ENCODE measurements at regions not wholly inside any gene's neighbourhood (a gene's known extent, or its start where the extent isn't known, plus 50 kb on each side); places are given as distances from the start of the nearest gene placed in this dataset.
"Not testable (repeated sequence)": the region's sequence is repeated elsewhere in the genome, so short reads cannot be mapped to it uniquely, and the experiment has no call there.

- DNase-seq (ENCODE audit: low spot score): no peak
Observed at GRCh38 chr5:20370061-20370460, 382.1 kb upstream of the CDH18 start.

GRCh38 chr5:20369518-20369885 is 381.5 kb upstream of the CDH18 start:
- no peak for DNase-seq (ENCODE audit: low spot score)

GRCh38 chr5:20368571-20369517 is 380.8 kb upstream of the CDH18 start:
- DNase-seq (ENCODE audit: low spot score): no peak

GRCh38 chr5:20367178-20367577 is 379.2 kb upstream of the CDH18 start:
- DNase-seq (ENCODE audit: low spot score): no peak

GRCh38 chr5:20360263-20360662 is 372.3 kb upstream of the CDH18 start:
- no peak for DNase-seq (ENCODE audit: low spot score)

GRCh38 chr5:20359377-20359776 is 371.4 kb upstream of the CDH18 start:
- no peak for DNase-seq (ENCODE audit: low spot score)

- no peak for DNase-seq (ENCODE audit: low spot score)
Observed at GRCh38 chr5:20353499-20353898, 365.5 kb upstream of the CDH18 start.

GRCh38 chr5:20351849-20352248 is 363.8 kb upstream of the CDH18 start:
- no peak for DNase-seq (ENCODE audit: low spot score)

GRCh38 chr5:20348321-20348720 is 360.3 kb upstream of the CDH18 start:
- no peak for DNase-seq (ENCODE audit: low spot score)

GRCh38 chr5:20347334-20347733 is 359.3 kb upstream of the CDH18 start:
- DNase-seq (ENCODE audit: low spot score): no peak

- DNase-seq (ENCODE audit: low spot score): no peak
Observed at GRCh38 chr5:20340126-20340525, 352.1 kb upstream of the CDH18 start.

GRCh38 chr5:20335978-20336377 is 348.0 kb upstream of the CDH18 start:
- no peak for DNase-seq (ENCODE audit: low spot score)

- no peak for DNase-seq (ENCODE audit: low spot score)
Observed at GRCh38 chr5:20331826-20332225, 343.8 kb upstream of the CDH18 start.

- DNase-seq (ENCODE audit: low spot score): no peak
Observed at GRCh38 chr5:20323323-20323722, 335.3 kb upstream of the CDH18 start.

GRCh38 chr5:20307391-20307790 is 319.4 kb upstream of the CDH18 start:
- DNase-seq (ENCODE audit: low spot score): no peak

- no peak for DNase-seq (ENCODE audit: low spot score)
Observed at GRCh38 chr5:20305463-20305862, 317.5 kb upstream of the CDH18 start.

- not testable (repeated sequence) for DNase-seq (ENCODE audit: low spot score)
Observed at GRCh38 chr5:20304570-20304969, 316.6 kb upstream of the CDH18 start.

- no peak for DNase-seq (ENCODE audit: low spot score)
Observed at GRCh38 chr5:20300110-20300509, 312.1 kb upstream of the CDH18 start.

GRCh38 chr5:20294696-20295095 is 306.7 kb upstream of the CDH18 start:
- no peak for DNase-seq (ENCODE audit: low spot score)

- DNase-seq (ENCODE audit: low spot score): no peak
Observed at GRCh38 chr5:20291766-20292165, 303.8 kb upstream of the CDH18 start.

GRCh38 chr5:20287640-20288039 is 299.6 kb upstream of the CDH18 start:
- DNase-seq (ENCODE audit: low spot score): no peak

GRCh38 chr5:20286512-20286911 is 298.5 kb upstream of the CDH18 start:
- DNase-seq (ENCODE audit: low spot score): no peak

GRCh38 chr5:20276959-20277263 is 288.9 kb upstream of the CDH18 start:
- no peak for DNase-seq (ENCODE audit: low spot score)

Measured in AG08396 (cell line).